MV-4-11 (cell line): ENCODE measurements at regions not wholly inside any gene's neighbourhood (a gene's known extent, or its start where the extent isn't known, plus 50 kb on each side); places are given as distances from the start of the nearest gene placed in this dataset.
"Not testable (repeated sequence)": the region's sequence is repeated elsewhere in the genome, so short reads cannot be mapped to it uniquely, and the experiment has no call there.

Experiments
- DNase-seq: peaks from one replicate; lab custom pipeline; 2025; lab: John Stamatoyannopoulos, UW

DNA sequence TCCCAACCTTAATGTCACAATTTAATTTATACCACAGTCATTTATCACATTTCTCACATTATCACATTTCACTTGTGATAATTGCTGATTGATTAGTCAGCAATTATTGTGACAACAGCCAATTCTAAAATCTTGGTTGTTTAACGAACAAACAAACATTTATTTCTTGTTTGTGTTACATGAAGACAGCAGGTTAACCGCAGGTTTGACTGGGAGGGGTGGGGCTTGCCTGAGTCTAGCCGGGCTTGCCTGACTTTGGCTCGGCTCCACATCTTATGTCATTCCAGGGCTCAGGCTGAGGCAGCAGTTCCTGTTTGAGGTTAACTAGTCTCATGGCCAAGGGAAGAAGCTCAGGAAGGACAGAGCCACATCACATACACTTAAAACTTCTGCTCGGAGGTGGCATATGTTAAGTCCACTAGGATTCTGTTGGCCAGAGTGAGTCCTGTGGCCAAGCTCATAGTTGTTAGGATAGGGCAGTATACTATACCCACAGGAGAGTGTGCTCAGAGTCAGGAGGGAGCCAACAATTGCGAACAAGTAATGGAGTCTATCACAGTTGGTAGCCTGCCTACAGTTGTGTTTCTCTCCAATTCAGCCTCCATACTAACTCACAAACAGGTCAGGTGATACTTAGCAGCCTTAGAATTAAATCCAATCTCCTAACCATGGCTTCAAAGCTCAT is 90.0 kb upstream of the IFNGR1 start:
- DNase-seq: peak; percentile 87

DNA sequence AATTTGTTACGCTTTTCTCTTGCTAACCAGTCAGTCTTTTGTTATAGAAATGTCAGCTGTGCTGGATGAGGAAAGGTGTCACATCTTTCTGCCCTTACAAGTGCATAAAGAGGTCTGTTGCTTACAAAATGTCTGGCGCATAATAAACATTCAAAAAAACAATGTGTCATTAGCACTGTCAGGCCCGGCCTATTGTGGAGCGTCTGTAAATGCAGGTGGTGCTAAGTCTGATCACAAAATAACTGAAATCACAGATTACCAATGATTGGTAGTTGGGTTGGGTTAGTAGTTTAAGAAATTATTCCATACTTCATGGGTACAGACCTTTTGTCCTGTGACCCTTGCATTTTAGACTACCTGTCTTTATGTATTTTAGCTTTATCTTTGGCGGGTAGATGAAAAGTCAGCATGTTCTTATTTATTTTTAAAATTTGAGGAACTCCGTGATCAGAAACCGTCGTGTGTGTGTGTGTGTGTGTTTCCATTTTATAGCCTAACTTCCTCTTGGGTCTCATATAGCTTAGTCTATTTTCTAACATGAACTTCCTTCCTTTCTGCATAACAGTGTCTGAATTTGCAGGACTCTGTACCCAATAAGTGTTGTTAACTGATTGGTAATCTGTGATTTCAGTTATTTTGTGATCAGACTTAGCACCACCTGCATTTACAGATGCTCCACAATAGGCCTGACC is 88.1 kb upstream of the IFNGR1 start:
- DNase-seq: peak; percentile 90

DNA sequence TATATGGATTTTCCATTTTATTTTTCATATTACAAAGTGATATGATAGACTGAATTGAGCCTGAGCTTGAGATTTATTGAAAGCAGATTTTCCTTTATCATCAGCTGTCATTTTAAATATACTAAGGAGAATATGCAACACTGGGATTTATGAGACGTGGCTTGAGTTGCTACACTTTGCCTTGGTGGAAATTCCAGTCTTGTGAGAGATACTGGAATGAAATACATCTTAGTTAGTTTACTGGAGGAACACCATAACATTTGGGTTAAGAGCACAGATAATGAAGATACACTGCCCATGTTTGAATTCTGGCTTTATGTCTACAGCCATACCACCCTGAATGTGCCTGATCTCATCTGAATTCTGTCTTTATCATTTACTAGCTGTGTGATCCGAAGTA is 86.5 kb upstream of the IFNGR1 start:
- DNase-seq: no peak

DNA sequence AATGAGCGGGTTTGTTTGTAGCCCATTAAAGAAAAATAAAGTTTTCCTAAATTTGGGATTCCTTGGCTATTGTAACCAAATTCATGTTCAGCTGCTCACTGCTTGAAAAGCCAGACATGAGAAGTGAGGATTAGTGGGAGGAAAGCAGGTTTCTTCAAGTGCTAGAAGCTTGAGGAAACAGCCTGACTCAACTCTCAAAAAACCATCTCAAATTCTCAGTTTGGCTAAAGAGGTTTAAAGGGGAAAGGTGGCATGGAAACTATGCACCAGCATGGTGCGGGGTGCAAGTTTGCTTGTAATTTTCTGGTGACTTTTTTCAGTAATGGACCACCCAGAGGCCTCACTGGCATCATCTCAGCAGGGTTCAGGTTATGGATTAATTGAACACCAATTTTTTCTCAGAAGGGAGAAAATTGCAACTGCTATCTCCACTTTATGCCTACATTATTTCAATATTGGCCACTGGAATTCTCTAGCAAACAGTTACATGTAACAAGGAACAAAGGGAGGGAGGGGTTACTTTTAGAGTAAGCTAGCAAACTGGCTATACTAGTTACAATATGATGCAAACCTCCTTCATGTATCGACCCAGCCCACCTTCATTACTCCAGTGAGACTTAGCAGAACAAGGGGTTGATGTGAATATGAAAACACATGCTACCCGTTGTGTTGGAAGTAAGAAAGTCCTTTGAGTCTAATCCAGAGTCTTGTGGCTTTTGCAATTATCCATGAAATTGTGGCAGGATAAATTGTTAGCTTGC is 85.0 kb upstream of the IFNGR1 start:
- no peak for DNase-seq

DNA sequence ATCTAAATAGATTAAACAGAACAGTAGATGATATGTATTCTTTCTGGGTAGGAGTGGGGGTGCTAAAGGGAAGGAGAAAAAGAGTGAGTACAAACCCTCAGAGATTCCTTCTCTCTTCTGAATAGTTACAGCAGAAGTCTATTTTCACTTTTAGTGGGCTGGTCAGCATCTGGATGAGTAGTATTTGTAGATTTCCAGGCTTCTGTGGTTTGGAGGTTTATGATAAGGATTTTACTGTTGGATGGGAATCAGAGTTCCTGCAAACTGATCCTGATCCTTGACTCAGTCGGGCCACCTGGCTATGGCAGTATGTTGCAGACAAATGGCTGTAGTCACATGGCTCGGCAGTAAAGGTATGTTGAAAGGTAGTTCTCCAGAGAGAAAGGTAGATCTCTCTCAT is 84.3 kb upstream of the IFNGR1 start:
- no peak for DNase-seq

DNA sequence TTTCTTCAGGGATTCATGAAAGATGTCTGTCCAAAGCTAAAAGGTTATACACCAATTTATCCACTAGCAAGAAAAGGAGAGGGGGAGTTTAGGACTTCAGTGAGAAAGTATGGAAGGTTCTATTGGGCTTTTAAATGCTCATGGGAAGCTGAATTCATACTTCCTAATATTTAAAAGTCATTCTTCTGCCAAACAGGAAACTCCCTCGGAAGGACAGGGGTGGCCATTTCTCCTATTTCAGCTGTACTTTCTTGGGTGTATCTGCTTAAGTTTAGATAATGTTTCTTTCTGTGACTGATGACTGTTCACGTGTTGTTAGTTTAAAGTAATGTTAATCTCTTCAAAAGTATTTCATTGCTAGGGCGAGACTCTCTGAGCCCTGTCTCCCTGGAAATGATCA is 80.5 kb upstream of the IFNGR1 start:
- no peak for DNase-seq

DNA sequence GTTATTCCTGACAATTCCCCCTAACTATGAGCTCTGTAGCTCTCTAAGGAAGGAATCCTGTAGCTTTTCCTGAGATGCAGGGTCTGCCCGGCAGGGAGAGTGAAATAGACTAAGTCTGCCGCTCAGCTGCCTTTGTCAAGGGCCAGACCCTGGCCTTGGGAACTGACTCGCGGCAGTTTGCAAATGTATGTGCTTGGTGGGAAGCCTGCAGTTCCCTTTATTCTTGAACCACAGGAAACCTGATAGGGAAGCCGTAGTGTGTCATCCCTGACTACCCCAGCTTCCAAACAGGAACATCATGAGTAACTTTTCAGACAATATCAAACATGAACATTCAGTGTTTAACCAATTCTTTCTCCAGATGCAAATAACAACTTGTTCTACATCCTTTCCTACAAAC is 78.7 kb upstream of the IFNGR1 start:
- peak; percentile 51 for DNase-seq

DNA sequence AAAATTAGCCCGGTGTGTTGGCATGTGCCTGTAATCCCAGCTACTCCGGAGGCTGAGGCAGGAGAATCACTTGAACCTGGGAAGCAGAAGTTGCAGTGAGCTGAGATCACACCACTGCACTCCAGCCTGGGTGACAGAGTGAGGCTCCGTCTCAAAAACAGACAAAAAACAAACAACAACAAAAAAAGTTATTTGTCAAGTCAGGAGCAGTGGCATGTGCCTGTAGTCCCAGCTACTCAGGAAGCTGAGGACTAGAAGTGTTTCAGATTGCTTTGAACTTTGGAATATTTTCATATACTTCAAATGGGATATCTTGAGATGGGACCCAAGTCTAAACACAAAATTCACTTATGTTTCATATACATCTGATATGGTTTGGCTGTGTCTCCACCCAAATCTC is 73.1 kb upstream of the IFNGR1 start:
- not testable (repeated sequence) for DNase-seq

DNA sequence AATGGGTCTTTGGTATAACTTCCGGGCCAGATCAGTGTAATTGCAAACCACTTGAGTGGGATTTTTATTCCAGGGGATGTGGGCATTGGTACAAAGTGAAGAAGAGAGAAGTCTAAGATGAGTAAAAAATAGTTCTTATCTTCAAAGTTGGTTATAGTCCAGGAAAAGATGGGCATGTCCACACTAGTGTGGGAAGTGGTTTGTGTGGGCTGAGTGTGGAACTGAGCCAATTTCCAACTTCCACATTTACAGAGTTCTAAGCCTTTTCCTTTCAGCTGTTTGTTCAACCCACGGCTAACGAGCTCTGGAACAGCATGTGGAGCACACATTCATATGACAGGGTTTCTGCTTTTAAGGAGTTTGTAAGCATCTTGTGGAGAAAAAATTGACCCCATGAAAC is 72.3 kb upstream of the IFNGR1 start:
- DNase-seq: peak; percentile 99

DNA sequence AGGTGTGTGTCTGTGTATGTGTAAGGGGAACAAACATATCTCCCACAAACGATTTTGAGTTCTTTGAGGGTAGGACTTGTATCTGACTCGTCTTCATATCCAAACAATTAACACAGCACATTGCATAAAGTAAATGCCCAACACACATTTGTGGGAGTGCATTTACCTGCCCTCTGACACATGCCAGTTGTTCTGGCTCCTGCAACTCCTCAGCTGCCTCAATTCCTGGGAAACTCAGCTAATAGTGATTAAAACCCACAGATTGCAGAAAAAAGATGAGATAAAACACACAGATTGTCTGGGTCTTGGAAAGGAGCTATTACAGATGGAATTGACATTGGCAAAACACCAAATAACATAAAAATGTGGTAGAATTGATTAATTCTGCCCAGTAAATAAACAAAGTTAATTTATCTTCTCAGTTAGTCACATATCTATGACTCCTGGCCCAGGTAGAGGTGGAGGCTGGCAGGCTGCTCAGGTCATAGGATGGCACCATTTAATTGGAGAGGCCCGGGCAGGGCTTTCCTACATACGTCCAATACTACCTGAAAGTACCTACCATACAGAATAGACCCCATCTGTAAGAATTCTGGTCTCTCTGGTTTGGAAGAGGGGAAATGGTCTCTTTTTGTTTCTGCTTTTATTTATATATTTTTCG is 71.5 kb upstream of the IFNGR1 start:
- no peak for DNase-seq

DNA sequence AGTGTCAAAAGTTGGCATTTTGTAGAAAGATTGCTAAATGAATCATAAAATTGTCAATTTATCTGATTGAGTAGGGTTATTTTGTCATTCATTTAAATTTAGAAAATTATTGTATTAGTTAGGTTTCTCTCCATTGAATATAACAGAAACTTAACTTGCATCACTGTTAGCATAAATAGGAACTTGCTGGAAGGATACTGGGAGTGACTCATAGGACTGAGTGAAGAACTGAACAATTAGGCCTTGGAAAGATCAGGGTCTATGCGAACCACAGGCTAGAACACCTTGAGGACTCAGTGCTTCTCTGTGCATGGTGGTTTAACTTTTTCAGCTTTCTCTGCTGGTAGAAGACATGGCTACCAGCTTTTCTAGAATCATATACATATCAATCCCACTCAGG is 67.7 kb upstream of the IFNGR1 start:
- peak; percentile 73 for DNase-seq

DNA sequence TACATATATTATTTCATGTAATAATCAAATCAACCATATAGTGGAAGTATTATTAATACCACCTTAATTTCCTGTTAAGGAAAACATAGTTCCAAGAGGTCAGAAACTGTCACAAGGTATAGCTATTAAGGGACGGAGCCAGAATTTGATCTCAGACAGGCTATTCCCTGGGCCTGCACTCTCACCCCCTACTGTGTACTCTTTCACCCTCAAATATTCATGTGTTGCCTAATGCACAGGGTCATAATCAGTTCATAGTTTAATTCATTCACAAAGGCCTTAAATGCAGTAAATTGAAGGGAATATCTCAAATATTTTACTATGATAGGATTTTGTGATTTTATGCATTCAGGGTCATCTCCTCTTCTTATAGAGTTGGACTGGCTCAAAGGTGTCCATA is 67.2 kb upstream of the IFNGR1 start:
- DNase-seq: no peak

DNA sequence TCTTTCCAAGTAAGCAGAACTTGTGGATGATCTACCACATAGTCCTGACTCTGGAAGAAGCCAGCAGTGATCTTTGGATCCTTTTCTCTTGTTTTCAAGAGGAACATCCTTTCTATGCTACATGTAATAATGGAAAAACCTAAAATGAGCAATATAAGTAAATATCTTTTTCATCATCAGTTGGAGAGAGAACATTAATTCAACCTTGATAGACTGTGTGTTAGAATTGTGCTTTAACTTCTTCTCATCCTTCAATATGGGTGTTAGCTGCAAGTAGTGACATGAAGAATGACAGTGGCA is 65.6 kb upstream of the IFNGR1 start:
- DNase-seq: no peak

DNA sequence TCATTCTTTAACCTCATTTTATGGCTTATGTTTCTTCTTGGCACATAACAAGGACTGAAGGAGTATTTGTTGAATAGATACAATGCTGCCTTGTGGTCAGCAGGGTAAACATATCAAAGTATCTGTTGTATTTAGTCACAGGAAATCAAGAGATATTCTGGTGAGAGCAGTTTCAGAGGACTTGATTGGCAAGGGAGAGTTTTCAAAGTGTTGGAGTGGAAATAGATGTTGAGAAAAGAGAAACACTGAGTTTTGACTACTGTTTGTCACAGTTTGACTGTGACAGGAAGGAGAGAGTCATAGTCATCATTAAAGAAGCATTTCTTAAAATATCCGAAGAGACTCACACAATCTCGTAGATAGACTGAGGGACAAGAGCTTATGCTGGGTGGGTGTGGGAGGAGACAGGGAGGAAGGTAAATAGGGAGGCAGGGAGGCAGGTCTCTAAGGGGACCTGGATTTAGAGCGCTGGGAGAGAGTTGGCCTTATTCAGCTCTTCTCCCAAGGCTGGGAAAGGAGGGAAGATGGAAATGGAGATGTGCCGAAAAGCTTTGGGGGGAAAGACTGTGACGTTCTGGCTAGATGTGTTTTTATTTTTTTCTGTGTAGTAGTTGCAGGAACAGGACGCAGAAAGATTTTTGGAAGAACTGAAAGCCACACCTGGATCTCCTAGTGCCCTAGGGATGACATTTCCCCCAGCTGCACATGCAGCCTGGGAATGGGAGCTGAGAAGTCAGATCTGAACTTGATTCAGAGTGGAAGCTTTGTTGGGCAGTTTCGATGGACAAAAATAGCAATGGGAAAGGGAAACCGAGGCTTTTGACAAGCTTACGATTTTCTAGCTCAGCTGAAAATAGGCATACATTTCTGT is 65.0 kb upstream of the IFNGR1 start:
- DNase-seq: no peak

DNA sequence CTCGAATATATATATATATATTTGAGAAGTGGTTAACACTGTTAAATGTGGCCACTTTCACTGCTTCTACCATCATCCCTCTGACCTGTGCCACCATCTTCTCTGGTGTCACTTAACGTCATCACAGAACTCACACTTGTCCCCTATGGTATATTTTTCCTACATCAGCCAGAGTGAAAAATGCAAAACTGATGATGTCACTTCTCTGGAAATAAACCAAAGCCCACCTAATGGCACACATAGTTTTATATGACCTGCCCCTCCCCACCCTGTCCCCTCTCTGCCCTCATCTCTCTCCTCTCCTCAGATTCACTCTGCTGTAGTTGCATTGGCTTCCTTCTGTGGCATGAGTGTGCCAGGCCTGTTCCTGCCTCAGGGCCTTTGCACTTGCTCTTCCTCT is 63.9 kb upstream of the IFNGR1 start:
- no peak for DNase-seq

DNA sequence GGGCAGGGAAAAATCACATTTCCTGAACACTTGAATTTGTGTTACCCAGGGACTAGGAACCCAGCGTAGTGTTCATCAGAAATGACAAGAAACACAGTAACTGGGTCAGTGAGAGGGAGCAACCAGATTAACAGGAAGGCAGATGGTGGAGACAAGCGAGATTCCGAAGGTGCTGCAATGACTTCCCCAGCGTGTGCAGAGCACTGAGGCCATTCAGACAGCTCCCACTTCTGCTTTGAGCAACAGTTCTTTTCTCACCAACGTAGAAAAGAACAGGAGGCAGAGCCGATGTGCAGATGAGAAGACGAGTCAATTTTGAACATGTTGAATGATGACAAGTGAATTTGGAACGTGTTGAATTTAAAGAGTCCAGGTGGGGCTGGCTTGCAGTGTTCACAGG is 63.1 kb upstream of the IFNGR1 start:
- DNase-seq: peak; percentile 88

DNA sequence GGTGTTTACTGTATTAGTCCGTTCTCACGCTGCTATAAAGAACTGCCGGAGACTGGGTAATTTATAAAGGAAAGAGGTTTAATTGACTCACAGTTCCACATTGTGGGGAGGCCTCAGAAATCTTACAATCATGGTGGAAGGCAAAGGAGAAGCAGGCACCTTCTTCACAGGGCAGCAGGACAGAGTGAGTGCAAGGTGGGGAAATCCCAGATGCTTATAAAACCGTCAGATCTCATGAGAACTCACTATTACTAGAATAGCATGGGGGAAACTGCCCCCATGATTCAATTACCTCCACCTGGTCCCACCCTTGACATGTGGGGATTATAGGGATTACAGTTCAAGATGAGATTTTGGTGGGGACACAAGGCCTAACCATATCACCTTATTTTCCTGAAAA is 60.1 kb upstream of the IFNGR1 start:
- DNase-seq: not testable (repeated sequence)

DNA sequence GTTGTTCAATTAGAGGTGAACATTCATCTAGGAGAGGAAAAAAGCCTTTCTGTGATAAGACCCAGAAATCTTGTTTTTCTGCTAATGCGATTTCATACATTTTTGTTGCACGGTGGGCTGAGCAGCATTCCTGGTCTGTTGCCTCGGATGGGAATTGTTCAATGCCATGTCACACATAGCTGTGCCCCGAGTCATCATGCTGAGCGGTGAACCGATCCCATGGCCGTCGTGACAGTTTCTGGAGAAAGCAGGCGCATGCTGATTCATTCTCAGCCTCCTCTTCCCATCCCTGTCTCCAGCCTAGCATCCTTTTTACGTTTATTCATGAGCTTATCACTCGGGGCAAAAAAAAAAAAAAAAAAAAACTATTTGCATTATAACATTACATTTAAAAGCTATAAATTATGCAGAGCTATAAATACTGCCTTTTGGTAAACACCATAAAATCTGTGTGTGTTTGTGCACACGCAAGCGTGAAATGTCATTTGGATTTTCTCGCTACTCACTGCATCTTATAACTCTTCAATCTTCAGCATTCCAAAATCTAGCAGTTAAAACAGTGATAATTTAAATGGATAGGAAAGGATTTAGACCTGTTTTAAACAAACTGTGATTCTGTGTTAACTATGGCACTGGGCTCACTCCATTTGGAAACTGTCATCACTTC is 58.9 kb upstream of the IFNGR1 start:
- no peak for DNase-seq

DNA sequence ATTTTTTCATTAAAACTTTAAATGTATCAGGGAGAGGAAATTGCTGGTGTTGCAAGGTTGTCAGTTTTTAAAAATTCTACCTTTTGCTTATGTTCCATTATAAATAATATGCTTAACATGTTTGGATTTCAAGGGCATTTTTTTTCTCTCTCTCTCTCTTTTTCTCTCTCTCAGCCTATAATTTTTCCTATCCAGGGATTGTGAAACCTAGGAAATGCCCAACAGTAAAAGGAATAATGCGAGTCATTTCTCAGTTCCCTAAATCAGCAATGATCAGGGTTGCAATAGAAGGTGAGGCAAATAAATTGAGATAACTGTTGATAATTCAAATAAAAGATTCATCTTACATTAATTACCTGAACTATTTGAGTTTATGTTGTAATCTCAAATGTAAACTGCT is 53.2 kb upstream of the IFNGR1 start:
- DNase-seq: no peak

DNA sequence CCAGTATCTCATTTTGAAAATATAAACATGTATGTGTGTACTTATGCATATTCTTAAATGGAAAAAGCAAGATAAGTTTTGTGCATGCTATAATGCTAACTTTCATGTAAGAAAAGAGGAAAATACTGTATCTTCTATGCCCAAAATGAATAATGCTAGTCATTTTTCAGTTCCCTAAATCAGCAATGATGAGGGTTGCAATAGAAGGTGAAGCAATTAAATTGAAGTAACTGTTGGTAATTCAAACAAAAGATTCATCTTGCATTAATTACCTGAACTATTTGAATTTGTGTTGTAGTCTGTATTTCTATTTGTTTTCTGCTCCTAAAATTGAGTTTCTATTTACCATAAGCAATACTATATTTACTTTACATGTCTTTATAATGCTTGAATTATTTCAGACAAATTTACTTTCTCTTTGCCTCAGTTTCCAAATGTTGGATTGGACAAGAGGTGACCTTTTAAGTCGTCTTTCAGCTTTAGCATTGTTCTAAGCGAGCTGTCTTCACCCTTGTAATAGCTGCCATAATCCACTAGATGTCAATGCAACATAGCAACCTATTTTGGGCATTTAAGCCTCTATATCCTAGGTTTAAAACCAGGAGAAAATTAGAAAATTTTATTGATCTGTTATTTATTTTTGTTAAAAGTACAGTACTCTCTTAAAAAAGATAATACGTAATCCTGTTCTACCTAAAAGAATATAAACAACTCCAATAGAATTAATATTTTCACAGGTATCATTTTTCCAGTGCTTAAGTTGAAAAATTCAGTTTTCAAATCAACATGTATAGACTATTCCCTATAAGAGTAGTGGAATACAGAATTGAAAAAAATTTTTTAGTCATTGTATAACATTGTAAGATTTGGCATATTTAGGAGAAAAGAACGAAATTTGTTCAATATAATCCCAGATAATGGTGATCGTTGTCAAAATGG is 52.3 kb upstream of the IFNGR1 start:
- DNase-seq: peak; percentile 43
